Epithelial cell of prostate (primary cell): ENCODE measurements at regions not wholly inside any gene's neighbourhood (a gene's known extent, or its start where the extent isn't known, plus 50 kb on each side); places are given as distances from the start of the nearest gene placed in this dataset.
"Not testable (repeated sequence)": the region's sequence is repeated elsewhere in the genome, so short reads cannot be mapped to it uniquely, and the experiment has no call there.

Experiments used
- DNase-seq: peaks from one replicate; pipeline ENCODE4 v3.0.0-alpha.2; 2011; ENCODE audit warnings: low read depth, low spot score
- H3K27ac ChIP-seq: fragments of 450-650 bp; 2 replicates; pipeline ENCODE4 v1.5.1; 2017; ENCODE audit warnings: mild to moderate bottlenecking

GRCh38 chr2:5148392-5149085, 543.6 kb upstream of the SOX11 start:
- peak; percentile 58 for DNase-seq
- H3K27ac ChIP-seq, result peak overlapping the region; percentile 16

GRCh38 chr2:5150871-5151270, 541.3 kb upstream of the SOX11 start:
- no peak for DNase-seq
- H3K27ac ChIP-seq, result no peak overlapping the region

- DNase-seq, result peak; percentile 84
- peak overlapping the region; percentile 81 for H3K27ac ChIP-seq
Observed at GRCh38 chr2:5164776-5165525, 527.2 kb upstream of the SOX11 start.

- no peak for DNase-seq
- no peak overlapping the region for H3K27ac ChIP-seq
Observed at GRCh38 chr2:5172923-5173322, 519.3 kb upstream of the SOX11 start.

- no peak for DNase-seq
- no peak overlapping the region for H3K27ac ChIP-seq
Observed at GRCh38 chr2:5173876-5174535, 518.2 kb upstream of the SOX11 start.

- DNase-seq, result no peak
- H3K27ac ChIP-seq, result no peak overlapping the region
Observed at GRCh38 chr2:5175231-5175630, 517.0 kb upstream of the SOX11 start.

GRCh38 chr2:5176764-5177163, 515.4 kb upstream of the SOX11 start:
- no peak for DNase-seq
- H3K27ac ChIP-seq, result no peak overlapping the region

- H3K27ac ChIP-seq, result no peak overlapping the region
- no peak for DNase-seq
Observed at GRCh38 chr2:5183031-5183430, 509.2 kb upstream of the SOX11 start.

- no peak overlapping the region for H3K27ac ChIP-seq
Observed at GRCh38 chr2:5187283-5187682, 504.9 kb upstream of the SOX11 start.

GRCh38 chr2:5188636-5189035, 503.5 kb upstream of the SOX11 start:
- no peak for DNase-seq
- H3K27ac ChIP-seq, result no peak overlapping the region

More at GRCh38 chr2:5187283-5187682, 504.9 kb upstream of the SOX11 start:
- no peak for DNase-seq

GRCh38 chr2:5190023-5190422, 502.2 kb upstream of the SOX11 start:
- DNase-seq, result no peak
- H3K27ac ChIP-seq, result no peak overlapping the region

- DNase-seq, result no peak
- H3K27ac ChIP-seq, result no peak overlapping the region
Observed at GRCh38 chr2:5195636-5196035, 496.5 kb upstream of the SOX11 start.

- DNase-seq, result no peak
- H3K27ac ChIP-seq, result no peak overlapping the region
Observed at GRCh38 chr2:5203134-5203755, 488.9 kb upstream of the SOX11 start.

GRCh38 chr2:5206742-5207141, 485.4 kb upstream of the SOX11 start:
- DNase-seq, H3K27ac ChIP-seq: not testable (repeated sequence)

GRCh38 chr2:5215989-5216607, 476.1 kb upstream of the SOX11 start:
- H3K27ac ChIP-seq, result no peak overlapping the region
- no peak for DNase-seq

- H3K27ac ChIP-seq, result no peak overlapping the region
- DNase-seq, result no peak
Observed at GRCh38 chr2:5227062-5227699, 465.0 kb upstream of the SOX11 start.

GRCh38 chr2:5229574-5229973, 462.6 kb upstream of the SOX11 start:
- H3K27ac ChIP-seq, result no peak overlapping the region
- no peak for DNase-seq

GRCh38 chr2:5230444-5230843, 461.7 kb upstream of the SOX11 start:
- DNase-seq, result no peak
- no peak overlapping the region for H3K27ac ChIP-seq

GRCh38 chr2:5230855-5231254, 461.3 kb upstream of the SOX11 start:
- DNase-seq, result no peak
- H3K27ac ChIP-seq, result no peak overlapping the region

GRCh38 chr2:5231287-5231686, 460.9 kb upstream of the SOX11 start:
- H3K27ac ChIP-seq, result no peak overlapping the region
- no peak for DNase-seq
